Adrenal gland (tissue), 9 donors: ENCODE measurements at regions not wholly inside any gene's neighbourhood (a gene's known extent, or its start where the extent isn't known, plus 50 kb on each side); places are given as distances from the start of the nearest gene placed in this dataset.
"Not testable (repeated sequence)": the region's sequence is repeated elsewhere in the genome, so short reads cannot be mapped to it uniquely, and the experiment has no call there.

Experiments
- DNase-seq, 7 donors: peaks; one replicate each; pipeline ENCODE4 v3.0.0-alpha.2; 2019 to 2020
- H3K27ac ChIP-seq, 5 donors: fragments of 200-600 bp; sonication (generic) in 4 of 5; 1 replicate in 3 of 5; 2 replicates in 2 of 5; pipeline versions ENCODE4 v1.5.1 to v1.8.0; 2016 to 2020; ENCODE audit warnings: mild to moderate bottlenecking in 1 of 5
- H3K27me3 ChIP-seq: fragments of 200-600 bp; 2 replicates; pipeline ENCODE4 v1.8.0; 2021
- H3K36me3 ChIP-seq, 2 donors: fragments of 200-600 bp; replicated peaks in 1 of 2; 1 replicate in 1 of 2; 2 replicates in 1 of 2; pipeline versions ENCODE4 v1.5.1 to v1.8.0; 2018 to 2022
- H3K4me1 ChIP-seq, 2 donors: fragments of 200-600 bp; replicated peaks in 1 of 2; 1 replicate in 1 of 2; 2 replicates in 1 of 2; pipeline versions ENCODE4 v1.5.1 to v1.8.0; 2018 to 2021
- H3K4me3 ChIP-seq, 4 donors: fragments of 200-600 bp; sonication (generic) in 3 of 4; one replicate each; pipeline ENCODE4 v1.5.1; 2016 to 2018
- H3K9me3 ChIP-seq, 3 donors: fragments of 200-600 bp; sonication (generic) in 1 of 3; replicated peaks in 1 of 3; 1 replicate in 2 of 3; 2 replicates in 1 of 3; pipeline versions ENCODE4 v1.5.1 to v1.8.0; 2016 to 2021
- CTCF ChIP-seq, 6 experiments: fragments of 450-650 bp in 4 of 6; fragments of 200-600 bp in 2 of 6; sonication (generic) in 1 of 6; IDR thresholded peaks; 1 replicate in 5 of 6; 2 replicates in 1 of 6; pipeline versions ENCODE4 v1.5.1 to v1.8.0; 2016 to 2021; ENCODE audit warnings: antibody characterized with exemption in 6 of 6, mild to moderate bottlenecking in 2 of 6, moderate library complexity in 1 of 6
- POLR2A ChIP-seq, 2 donors: fragments of 450-650 bp; IDR thresholded peaks; one replicate each; pipeline ENCODE4 v1.6.1; 2017; ENCODE audit warnings: antibody characterized with exemption in 2 of 2, mild to moderate bottlenecking in 2 of 2, moderate library complexity in 1 of 2
- WGBS, 4 donors: extraction: QIAGEN DNeasy Blood & Tissue Kit in 2 of 4; methylation state at CpG; one replicate each; pipeline versions ENCODE4 v1.1.5 to v1.1.7; 2013 to 2017; 5-methylcytosine and 5-hydroxymethylcytosine counted together
- intact Hi-C, 2 donors: fragments of 100-400 bp; cut with DNase I; formaldehyde crosslinking; loops; one replicate each; pipeline versions ENCODE4 v1.14.1 to v1.15.0; 2022 to 2023
- donor health status: healthy with polysubstance abuse.
- donor health status: Bipolar disorder and iron deficiency.
- donor health status: DM: yes; HTN: yes; CAD: no.
- donor health status: DM: no; HTN: no; CAD: no.
- donor health status: DM: no; HTN: no; CAD: no.

DNA sequence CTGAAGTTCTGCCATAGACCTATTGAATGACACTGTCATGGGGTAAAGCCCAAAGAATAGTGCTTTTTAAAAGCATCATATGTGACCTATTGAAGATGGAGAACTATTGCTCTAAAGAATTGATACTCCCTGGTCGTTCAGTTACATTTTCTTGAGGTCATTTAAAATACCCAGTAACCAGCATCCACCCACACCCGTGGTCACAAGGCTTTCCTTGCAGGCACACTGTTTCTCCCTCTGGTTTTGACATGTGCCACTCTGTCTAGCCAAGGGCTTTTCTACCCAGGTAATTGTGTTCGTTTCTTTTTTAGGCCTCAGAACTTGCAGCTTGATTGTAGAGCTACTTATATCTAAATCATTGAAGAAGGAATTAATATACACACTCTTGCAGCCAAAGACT is 68.3 kb upstream of the LYZL2 start:
- 60 to 76% (median 71%) methylated on average over 3 of the region's 3 CpGs for WGBS, 4 donors
- Histone ChIP-seq H3K4me1 (no peaks in the 10 kb centered on the region), H3K4me3 (no peak overlapping the region), H3K27me3 (no peaks in the 10 kb centered on the region), H3K9me3 (no peaks in the 10 kb centered on the region), H3K27ac (no peak overlapping the region), H3K36me3 (no peaks in the 10 kb centered on the region)
- intact Hi-C loops, result no loop called here
- DNase-seq, result no peak
- TF ChIP-seq CTCF (IDR thresholded peaks at IDR 0.05) (no peak), POLR2A (IDR thresholded peaks at IDR 0.05) (no peak)

DNA sequence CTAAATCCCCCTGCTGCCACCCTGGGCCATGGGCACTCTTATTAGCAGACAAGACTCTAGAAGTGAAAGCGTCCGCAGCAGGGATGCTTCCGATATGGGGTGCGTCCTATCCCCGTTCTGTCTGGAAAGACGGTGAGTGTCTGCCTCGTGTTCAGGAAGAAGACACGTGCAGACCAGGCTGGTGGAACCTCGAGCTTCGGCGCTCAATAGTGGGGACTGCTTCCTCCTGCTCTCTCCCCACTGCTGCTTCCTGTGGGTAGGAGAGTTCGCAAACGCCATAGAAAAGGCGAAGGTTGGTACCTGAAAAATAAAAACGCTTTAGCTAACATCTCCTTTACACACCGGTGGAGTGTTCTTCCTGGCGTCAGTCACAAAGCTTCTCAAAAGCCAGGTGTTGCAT is 67.7 kb upstream of the LYZL2 start:
- H3K27ac ChIP-seq, H3K4me3 ChIP-seq, H3K9me3 ChIP-seq, intact Hi-C loops, H3K4me1 ChIP-seq, H3K27me3 ChIP-seq, DNase-seq, H3K36me3 ChIP-seq: not testable (repeated sequence)
- 55 to 74% (median 60%) methylated on average over 6 to 17 of the region's 17 CpGs for WGBS, 4 donors

- H3K4me1 ChIP-seq, intact Hi-C loops, H3K36me3 ChIP-seq, H3K27me3 ChIP-seq, H3K4me3 ChIP-seq, DNase-seq, H3K9me3 ChIP-seq, H3K27ac ChIP-seq: not testable (repeated sequence)
- TF ChIP-seq CTCF (IDR thresholded peaks at IDR 0.05), result peak in 2 of 6 experiments; percentile 7 to 13
- WGBS, 4 donors, result 61 to 77% (median 72%) methylated on average over 6 to 10 of the region's 10 CpGs
Observed at GRCh38 chr10:30696416-30697185, 67.0 kb upstream of the LYZL2 start.

GRCh38 chr10:30695481-30696236 is 66.1 kb upstream of the LYZL2 start:
- H3K27ac ChIP-seq, H3K4me3 ChIP-seq, H3K36me3 ChIP-seq, DNase-seq, intact Hi-C loops, H3K4me1 ChIP-seq, H3K9me3 ChIP-seq, H3K27me3 ChIP-seq: not testable (repeated sequence)
- WGBS, 4 donors, result 72 to 79% (median 75%) methylated on average over 17 to 18 of the region's 18 CpGs

DNA sequence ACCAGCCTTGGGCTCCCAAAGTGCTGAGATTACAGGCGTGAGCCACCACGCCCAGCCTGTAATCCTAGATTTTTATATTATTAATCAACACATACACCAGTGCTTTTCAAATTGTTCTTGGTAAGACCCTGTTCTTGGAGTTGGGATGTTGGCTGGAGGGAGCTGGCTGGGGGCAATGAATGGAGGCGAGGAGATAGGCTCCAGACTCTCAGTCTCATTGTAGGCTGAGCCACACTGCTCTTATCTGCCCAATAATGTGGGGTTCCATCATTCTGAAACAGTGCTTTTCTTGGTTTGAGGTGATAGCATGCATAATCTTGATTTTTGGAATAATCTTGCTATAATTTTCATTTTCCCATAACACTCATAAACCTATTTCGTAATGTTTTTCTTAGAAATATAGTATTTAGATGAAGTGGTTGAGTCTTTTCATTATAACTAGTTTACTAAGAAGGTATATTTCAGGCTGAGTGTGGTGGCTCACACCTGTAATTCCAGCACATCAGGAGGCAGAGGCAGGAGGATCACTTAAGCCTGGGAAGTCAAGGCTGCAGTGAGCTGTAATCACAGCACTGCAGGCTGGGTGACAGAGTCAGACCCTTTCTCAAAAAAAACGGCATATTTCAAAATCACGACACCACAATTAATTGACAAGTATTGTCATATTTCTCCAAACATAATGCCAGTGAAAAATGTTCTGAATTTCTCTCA is 65.1 kb upstream of the LYZL2 start:
- no peaks in the 10 kb centered on the region for H3K9me3 ChIP-seq
- intact Hi-C loops, result no loop called here
- H3K36me3 ChIP-seq, result no peaks in the 10 kb centered on the region
- TF ChIP-seq CTCF (IDR thresholded peaks at IDR 0.05), result no peak
- no peak for TF ChIP-seq POLR2A (IDR thresholded peaks at IDR 0.05)
- DNase-seq, result no peak
- 67 to 79% (median 76%) methylated on average over 6 of the region's 6 CpGs for WGBS, 4 donors
- H3K4me3 ChIP-seq, result no peak overlapping the region
- H3K27me3 ChIP-seq, result no peaks in the 10 kb centered on the region
- H3K4me1 ChIP-seq, result no peaks in the 10 kb centered on the region
- no peak overlapping the region for H3K27ac ChIP-seq
